ENCODE measurements at regions not wholly inside any gene's neighbourhood (a gene's known extent, or its start where the extent isn't known, plus 50 kb on each side); places are given as distances from the start of the nearest gene placed in this dataset.

DNA sequence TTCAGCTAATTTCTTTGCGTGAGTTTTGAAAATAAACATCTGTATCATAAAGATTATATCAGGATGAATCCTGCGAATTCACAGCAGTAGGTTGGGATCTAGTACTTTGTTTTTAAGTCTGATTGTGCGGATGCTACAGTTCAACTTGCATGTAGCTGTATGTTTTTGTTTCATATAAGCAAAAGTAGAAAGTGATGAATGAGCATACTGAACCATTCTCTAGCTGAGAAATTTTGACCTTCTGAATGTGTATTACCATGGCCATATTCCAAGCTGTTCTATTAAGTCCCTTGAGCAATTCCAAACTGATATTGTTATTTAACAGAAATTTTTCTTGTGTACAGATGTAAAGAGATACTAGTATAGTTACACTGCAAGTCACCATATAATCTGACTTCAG lies 358.8 kb upstream of the MEOX2 start:
- no peak for DNase-seq

GRCh38 chr7:16044645-16045044 lies 358.2 kb upstream of the MEOX2 start:
- no peak for DNase-seq

GRCh38 chr7:16040346-16040745 lies 353.9 kb upstream of the MEOX2 start:
- DNase-seq, result no peak

GRCh38 chr7:16038906-16039305 lies 352.4 kb upstream of the MEOX2 start:
- DNase-seq, result no peak

DNA sequence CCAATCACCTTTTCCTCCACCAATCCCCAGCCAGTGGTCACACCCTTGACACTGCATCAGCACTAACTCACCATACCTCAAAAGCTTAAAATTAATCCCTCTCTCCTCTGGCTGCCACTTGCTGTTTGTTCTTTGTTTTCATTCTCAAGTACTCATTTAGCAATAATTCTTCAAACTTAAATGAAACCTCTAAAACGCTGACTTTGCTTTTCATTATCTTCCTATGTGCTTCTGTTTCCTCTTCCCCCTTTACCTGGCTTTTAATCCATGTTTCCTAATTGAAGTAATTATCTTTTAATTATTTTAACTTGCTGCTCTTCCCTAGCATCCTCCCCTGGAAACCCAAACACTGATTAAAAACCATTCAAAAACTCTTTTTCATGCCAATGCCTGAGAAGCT lies 348.9 kb upstream of the MEOX2 start:
- no peak for DNase-seq

- no peak for DNase-seq
Measured at GRCh38 chr7:16034866-16035265, 348.4 kb upstream of the MEOX2 start.

DNA sequence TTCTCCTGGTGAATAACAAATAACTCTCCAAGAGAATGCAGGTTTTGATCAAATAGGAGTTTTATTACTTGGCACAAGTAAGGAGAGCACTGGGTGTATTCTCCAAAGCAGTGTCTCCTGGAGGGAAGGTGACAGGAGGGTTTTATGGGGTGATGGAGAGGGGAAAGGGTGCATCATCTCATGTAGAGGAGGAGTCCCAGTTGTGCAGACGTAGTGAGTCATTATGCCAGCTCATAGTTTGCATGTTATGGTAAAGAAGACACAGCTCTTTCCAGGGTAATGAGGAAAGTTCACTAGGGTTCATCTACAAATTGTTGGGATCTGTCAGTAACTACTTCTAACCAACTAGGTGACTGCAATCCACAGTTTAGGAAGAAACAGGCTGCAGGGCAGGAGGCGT lies 347.9 kb upstream of the MEOX2 start:
- DNase-seq, result no peak

- DNase-seq, result no peak
Measured at GRCh38 chr7:16033233-16033632, 346.8 kb upstream of the MEOX2 start.

DNA sequence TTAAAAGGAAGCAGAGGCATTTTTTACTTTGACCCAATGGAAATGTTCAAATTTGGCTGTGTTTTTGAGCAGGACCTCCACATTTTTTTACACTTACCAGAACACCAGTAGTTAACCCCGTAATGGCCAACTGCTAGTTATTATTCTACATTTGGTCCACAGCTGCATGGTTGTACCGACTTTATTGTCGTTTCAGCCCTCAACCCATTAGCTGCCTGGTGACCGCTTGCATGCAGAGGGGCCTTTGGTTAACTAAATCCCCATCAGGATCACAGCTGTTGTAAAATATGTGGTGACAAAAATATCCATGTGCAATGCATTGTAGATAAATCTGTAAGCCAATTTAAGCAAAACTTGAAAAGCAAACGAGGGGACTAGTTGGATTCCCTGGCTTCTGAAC lies 342.2 kb upstream of the MEOX2 start:
- no peak for DNase-seq

DNA sequence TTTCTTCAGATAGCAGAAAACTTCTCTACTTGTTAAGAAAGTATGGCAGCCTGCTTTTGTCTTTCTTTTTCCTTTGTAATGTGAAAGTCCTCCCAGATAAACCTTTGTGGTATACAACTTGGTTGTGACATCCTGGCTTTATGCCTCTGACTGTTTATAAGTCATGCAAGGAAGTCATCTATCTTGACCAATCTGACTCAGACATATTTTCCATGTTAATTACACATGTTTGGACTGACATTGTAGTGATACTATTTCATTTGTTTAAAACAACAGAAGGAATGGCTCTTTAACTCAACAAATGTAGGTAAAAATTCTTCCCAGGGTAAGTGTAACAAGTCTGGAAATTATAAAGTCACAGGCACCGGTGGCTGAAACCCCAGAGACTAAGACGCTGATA lies 341.6 kb upstream of the MEOX2 start:
- no peak for DNase-seq

GRCh38 chr7:16027396-16027795 lies 340.9 kb upstream of the MEOX2 start:
- DNase-seq, result no peak

- no peak for DNase-seq
Measured at GRCh38 chr7:16026253-16027020, 340.0 kb upstream of the MEOX2 start.

- no peak for DNase-seq
Measured at GRCh38 chr7:16025696-16026095, 339.2 kb upstream of the MEOX2 start.

- DNase-seq, result no peak
Measured at GRCh38 chr7:16023503-16023902, 337.0 kb upstream of the MEOX2 start.

- no peak for DNase-seq
Measured at GRCh38 chr7:16023046-16023445, 336.6 kb upstream of the MEOX2 start.

GRCh38 chr7:16021851-16022250 lies 335.4 kb upstream of the MEOX2 start:
- DNase-seq, result no peak

DNA sequence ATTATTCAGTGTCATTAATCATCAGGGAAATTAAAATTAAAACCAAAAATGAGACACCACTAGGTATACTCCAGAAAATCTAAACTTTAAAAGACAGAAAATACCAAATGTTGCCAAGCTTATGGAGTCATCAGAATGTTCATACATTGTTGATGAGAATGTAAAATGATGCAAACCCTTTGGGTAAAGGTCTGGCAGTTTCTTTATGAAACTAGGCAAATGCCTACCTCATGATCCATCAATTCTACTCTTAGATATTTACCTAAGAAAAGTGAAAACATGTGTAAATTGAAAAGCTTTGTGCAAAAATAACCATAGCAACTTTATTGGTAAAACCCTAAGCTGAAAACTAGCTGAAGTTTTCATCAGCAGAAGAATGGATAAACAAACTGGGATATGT lies 329.5 kb upstream of the MEOX2 start:
- DNase-seq, result no peak

- DNase-seq, result no peak
Measured at GRCh38 chr7:16014031-16014430, 327.5 kb upstream of the MEOX2 start.

DNA sequence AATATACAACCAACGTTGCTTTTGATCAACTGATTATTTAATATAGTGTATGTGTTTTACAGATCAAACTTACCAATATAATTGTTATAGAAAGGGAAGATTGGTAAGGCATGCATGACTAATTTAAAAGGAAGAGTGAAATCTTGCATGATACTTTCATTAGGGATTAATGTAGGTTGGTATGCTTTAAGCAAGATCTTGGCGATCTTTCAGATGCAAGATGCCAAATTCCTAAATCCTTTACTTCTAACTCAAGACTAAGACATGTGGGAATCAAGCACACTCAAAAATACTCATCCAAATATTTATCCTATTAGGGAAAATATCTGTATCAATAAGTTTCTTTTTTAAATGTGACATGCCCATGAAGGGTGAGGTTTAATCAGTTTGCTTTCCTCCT lies 321.4 kb upstream of the MEOX2 start:
- DNase-seq, result no peak

- DNase-seq, result no peak
Measured at GRCh38 chr7:16004702-16005101, 318.2 kb upstream of the MEOX2 start.

GRCh38 chr7:16001477-16001876 lies 315.0 kb upstream of the MEOX2 start:
- no peak for DNase-seq

DNA sequence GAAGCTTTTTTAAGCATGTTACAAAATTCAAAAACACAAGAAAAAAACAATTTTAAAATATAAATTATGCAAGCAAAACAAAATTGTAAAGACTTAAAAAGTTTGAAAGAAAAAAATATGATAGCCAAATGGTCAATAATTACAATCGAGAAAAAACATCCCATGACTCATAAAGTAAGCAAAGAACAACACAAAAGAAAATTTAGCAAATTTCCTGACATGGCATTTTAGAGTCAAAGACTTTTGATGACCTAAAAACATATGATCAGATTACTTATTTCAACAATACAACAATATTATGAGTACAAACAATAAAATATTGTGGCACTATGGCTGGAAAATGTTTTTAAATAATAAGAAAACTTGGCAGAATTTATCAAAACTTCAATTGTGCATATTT lies 312.1 kb upstream of the MEOX2 start:
- DNase-seq, result no peak

DNA sequence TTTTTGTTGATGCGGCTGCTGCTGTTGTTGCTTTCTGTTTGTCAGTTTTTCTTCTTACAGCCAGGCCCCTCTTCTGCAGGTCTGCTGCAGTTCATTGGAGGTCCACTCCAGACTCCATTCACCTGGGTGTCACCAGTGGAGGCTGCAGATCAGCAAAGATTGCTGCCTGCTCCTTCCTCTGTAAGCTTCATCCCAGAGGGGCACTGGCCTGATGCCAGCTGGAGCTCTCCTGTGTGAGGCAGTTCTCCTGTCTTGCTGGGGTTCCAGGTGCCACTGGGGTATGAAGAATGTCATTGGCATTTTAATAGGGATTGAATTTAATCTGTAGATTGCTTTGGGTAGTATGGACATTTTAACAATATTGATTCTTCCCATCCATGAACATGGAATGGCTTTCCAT lies 308.5 kb upstream of the MEOX2 start:
- DNase-seq, result no peak

- no peak for DNase-seq
Measured at GRCh38 chr7:15989194-15989593, 302.7 kb upstream of the MEOX2 start.

DNA sequence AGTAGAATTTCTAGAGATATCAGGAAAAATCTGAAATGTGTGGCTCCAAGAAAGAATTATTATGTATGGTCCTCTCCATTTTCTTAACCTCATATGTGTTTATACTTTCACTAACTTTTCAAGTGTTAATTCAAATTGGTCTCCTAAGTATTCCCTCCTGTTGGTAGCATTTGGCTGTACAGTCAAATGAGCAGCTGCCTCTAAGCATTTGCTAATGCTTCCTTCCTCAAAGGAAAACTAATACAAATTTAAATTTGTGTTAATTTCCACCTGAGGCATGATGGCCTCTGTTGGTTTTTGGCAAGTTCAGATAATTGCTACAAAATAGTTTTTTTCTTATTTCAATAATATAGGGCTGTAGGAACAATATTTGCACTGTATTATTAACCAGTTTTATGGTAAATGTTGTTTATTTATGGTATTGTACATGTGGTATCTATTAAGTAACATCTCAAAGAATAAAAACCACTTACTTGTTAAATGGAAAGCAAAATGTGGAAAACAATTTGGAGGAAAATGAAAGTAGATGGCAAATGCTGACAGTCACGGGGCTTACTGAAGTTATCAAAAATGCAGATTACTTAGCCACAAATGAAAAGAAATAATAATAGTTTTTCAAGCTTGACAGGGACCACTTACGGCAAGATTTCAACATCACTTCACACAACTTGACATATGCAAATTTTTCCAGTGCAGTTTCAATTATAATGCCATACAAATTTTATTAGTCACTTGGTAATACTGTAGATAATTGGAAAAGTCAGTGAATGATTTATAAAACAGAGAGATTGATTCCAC lies 299.3 kb upstream of the MEOX2 start:
- DNase-seq, result no peak

Data from NCI-H2171 treated with DMSO at 0.1 percent for 48 hours (cell line).